ENCODE measurements at regions not wholly inside any gene's neighbourhood (a gene's known extent, or its start where the extent isn't known, plus 50 kb on each side); places are given as distances from the start of the nearest gene placed in this dataset.

DNA sequence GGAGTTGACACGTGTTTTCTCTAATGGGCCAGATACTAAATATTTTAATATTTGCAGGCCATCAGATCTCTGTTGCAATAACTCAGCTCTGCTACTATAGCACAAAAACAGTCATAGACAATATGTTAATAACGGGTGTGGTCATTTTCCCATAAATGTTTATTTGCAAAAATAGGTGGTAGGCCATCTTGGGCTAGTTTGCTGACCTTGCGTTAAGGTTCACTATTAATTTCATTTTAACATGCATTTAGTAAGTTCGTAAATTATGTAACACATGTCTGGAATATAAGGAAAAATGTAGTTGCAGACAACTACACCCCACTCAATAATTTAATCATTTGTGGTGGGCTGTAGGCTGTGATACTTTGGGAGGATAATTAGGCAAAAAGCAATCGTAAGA, 577.8 kb downstream of the PKHD1 start:
- Mint-ChIP-seq H3K27ac (no peak overlapping the region), H3K4me1 (no peaks in the 10 kb centered on the region)

DNA sequence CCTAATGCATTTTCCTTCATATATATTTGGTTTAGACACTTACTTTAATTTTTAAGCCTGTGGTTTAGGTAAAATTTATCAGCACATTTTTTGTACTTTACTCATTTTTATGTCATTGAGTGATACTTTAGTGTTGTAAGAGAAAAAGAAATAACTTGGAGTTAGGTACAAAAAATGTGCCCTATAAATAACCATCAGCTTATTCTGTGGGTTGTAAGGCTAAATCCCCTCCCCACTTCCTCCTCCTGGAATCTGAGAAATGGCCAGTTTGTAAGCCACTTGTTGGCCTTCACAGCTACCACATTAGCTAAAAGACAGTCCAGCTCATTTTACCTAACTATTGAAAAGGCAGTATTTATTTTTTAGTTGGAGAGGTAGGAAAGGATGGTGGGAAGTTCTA, 576.3 kb downstream of the PKHD1 start:
- Mint-ChIP-seq H3K4me1 (no peaks in the 10 kb centered on the region), H3K4me3 (no peak overlapping the region), H3K9me3 (no peaks in the 10 kb centered on the region), H3K27me3 (no peaks in the 10 kb centered on the region), H3K36me3 (ENCODE audit: low read depth) (no peaks in the 10 kb centered on the region), H3K27ac (no peak overlapping the region)
- DNase-seq, result no peak
- ChIA-PET CTCF (no interaction called here), POLR2A (no interaction called here)

More for the DNA sequence above, 577.8 kb downstream of the PKHD1 start:
- Mint-ChIP-seq H3K27me3 (no peaks in the 10 kb centered on the region), H3K36me3 (ENCODE audit: low read depth) (no peaks in the 10 kb centered on the region), H3K9me3 (no peaks in the 10 kb centered on the region), H3K4me3 (no peak overlapping the region)
- no peak for DNase-seq
- ChIA-PET CTCF (no interaction called here), POLR2A (no interaction called here)

DNA sequence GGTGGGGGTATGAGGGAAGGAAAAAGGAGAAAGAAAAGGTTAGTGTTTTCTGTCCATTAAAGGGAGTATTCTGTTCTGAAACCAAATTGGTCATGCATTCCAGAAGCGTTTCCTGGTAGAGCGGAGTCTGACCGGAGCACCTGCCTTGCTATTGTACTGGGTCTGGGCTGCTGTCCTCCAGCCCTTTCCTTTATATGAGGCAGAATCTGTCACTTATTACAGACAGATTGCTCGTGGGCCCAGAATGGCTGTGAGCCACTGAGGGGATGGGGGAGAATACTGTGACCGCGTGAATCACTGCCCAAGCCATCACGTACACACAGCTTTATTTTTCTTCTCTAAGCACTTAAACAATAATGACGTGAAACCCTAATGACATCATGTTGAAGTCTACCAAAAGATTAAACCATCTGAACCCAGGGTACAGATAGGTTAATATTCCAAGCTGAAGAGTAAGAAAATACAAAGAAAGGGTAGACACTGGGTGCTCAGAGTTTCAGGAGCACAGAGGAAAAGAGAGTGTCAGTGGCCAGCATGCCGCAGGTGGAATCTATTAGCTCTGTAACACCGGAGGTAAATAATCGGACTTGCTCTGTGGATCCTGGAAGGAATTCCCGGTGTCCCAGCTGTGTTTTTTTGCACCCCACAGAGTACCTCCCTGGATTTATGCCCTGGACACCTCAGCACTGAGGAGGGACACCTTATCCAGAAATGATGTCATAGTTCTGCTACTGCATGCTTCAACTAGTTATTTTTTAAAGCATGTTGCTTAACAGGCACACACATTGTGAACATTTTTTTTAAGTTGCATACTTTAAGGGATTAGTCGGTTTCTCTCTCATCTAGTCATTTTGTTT, 573.3 kb downstream of the PKHD1 start:
- H3K4me3 Mint-ChIP-seq, result no peak overlapping the region
- H3K36me3 Mint-ChIP-seq (ENCODE audit: low read depth), result no peaks in the 10 kb centered on the region
- ChIA-PET CTCF (interaction anchor here (0.6 kb wide), 1 partner anchor 40 kb away, joined by 3 read pairs; no protein-coding TSS in a partner anchor), POLR2A (no interaction called here)
- H3K27me3 Mint-ChIP-seq, result no peaks in the 10 kb centered on the region
- no peak for DNase-seq
- H3K4me1 Mint-ChIP-seq, result no peaks in the 10 kb centered on the region
- no peak overlapping the region for H3K27ac Mint-ChIP-seq
- no peaks in the 10 kb centered on the region for H3K9me3 Mint-ChIP-seq

DNA sequence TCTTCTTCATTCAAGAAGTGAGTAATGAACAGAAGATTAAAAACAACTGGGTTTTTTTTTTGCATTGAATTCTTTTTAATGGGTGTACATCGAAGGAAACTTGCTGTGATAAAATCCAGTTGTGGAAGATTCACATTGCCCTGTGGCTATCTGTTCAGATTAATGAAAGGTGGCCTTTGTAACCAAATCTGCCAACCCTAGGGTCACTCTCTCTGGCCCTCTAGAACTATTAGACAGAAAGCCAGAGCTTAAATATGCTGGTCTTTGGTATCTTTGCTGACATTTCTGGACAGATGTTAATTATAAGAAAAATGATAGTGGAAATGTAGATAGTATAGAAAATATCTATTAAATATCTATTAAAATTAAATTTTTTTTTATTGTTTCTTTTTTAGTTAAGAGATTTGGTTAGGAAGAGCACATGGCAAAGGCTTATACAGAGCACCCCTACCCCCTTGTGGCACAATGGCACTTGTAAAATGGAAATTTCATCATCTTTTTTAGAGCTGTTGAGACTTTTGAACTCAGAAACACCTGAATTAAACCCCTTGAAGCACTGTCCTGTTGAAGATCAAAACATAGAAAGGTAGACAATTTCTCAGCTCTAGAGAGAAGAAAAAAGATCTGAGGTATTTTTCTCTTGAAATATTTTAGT, 572.5 kb downstream of the PKHD1 start:
- no peak overlapping the region for H3K4me3 Mint-ChIP-seq
- no peaks in the 10 kb centered on the region for H3K36me3 Mint-ChIP-seq (ENCODE audit: low read depth)
- ChIA-PET POLR2A (no interaction called here), CTCF (interaction anchor here (0.6 kb wide), 1 partner anchor 40 kb away, joined by 3 read pairs; no protein-coding TSS in a partner anchor)
- no peaks in the 10 kb centered on the region for H3K4me1 Mint-ChIP-seq
- no peaks in the 10 kb centered on the region for H3K9me3 Mint-ChIP-seq
- no peak overlapping the region for H3K27ac Mint-ChIP-seq
- H3K27me3 Mint-ChIP-seq, result no peaks in the 10 kb centered on the region
- DNase-seq, result no peak

DNA sequence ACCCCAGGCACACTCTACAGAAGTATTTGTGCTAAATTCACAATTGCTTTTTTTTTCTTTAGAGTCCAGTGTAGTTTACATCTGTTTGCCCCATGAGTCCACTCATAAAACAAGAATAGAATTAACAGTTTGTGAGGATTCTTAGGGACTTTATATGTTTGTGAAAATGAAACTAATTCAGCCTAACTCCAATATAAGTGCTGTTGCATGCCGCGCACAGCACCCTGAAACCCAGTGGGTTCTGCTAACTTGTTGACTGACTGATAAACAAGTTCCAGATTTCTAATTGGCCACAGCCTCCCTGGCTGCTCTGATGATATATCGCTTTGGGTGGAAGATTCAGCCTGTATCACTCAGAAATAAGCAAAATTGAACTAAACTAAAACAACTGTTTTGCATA, 561.4 kb downstream of the PKHD1 start:
- Mint-ChIP-seq H3K36me3 (ENCODE audit: low read depth) (no peaks in the 10 kb centered on the region), H3K9me3 (no peaks in the 10 kb centered on the region), H3K27ac (no peak overlapping the region), H3K27me3 (no peaks in the 10 kb centered on the region), H3K4me3 (no peak overlapping the region), H3K4me1 (no peaks in the 10 kb centered on the region)
- no peak for DNase-seq
- ChIA-PET CTCF (no interaction called here), POLR2A (no interaction called here)

DNA sequence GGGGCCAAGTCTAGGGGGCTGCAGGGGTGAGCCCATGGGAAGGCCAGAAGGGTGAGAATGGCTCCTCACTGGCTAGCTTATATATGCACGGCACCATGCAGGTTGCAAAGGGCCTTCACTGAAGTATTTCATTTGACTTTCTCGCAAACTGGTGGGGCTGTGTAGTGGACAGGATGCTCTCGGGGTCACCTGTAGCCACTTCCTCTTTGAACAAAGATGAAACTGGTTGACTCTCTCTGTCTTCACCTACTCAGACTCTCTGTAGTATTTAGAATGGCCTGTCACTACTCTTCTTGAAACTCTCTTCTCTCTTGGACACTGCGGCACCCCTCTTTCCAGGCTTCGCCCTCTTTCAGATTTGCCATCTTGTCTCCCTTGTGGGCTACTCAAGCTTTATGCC, 560.5 kb downstream of the PKHD1 start:
- no peaks in the 10 kb centered on the region for H3K9me3 Mint-ChIP-seq
- H3K36me3 Mint-ChIP-seq (ENCODE audit: low read depth), result no peaks in the 10 kb centered on the region
- H3K4me1 Mint-ChIP-seq, result no peaks in the 10 kb centered on the region
- ChIA-PET POLR2A (no interaction called here), CTCF (no interaction called here)
- no peak for DNase-seq
- H3K27ac Mint-ChIP-seq, result no peak overlapping the region
- H3K27me3 Mint-ChIP-seq, result no peaks in the 10 kb centered on the region
- H3K4me3 Mint-ChIP-seq, result no peak overlapping the region

DNA sequence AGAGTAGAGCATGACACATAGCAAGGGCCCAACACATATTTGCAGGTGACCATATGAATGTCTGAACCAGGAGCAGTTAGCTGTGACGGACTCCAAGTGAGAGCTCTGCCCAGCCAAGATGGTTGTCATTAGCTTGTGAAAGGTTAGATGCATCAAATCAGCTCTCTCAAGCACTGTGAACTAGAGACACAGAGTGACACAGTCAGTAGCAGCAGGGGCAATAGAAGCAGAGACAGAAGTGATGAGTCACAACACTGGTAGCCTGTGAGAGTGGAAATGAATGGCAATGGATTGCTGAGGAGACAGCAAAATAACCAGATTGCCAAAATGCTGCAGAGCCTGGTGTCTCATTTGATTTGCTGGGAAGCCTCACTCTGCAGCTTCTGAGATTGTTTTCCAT, 558.9 kb downstream of the PKHD1 start:
- Mint-ChIP-seq H3K9me3 (no peaks in the 10 kb centered on the region), H3K36me3 (ENCODE audit: low read depth) (no peaks in the 10 kb centered on the region), H3K27me3 (no peaks in the 10 kb centered on the region), H3K4me3 (no peak overlapping the region), H3K27ac (no peak overlapping the region), H3K4me1 (no peaks in the 10 kb centered on the region)
- CTCF ChIA-PET, result no interaction called here
- POLR2A ChIA-PET, result no interaction called here
- no peak for DNase-seq

DNA sequence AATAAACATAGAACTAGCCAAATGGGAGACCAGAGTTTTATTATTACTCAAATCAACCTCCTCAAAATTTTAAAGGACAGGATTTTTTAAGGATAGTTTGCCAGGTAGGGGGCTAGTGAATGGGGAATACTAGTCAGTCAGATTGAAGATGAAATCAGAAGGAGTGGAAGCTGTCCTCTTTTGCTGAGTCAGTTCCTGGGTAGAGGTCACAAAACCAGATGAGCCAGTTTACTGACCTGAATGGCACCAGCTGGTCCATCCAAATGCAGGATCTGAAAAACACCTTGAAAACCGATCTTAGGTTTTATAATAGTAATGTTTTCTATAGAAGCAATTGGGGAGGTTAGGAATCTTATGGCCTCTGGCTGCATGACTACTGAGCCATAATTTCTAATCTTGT, 558.2 kb downstream of the PKHD1 start:
- CTCF ChIA-PET, result no interaction called here
- Mint-ChIP-seq H3K36me3 (ENCODE audit: low read depth) (no peaks in the 10 kb centered on the region), H3K4me1 (no peaks in the 10 kb centered on the region), H3K4me3 (no peak overlapping the region), H3K27me3 (no peaks in the 10 kb centered on the region), H3K9me3 (no peaks in the 10 kb centered on the region), H3K27ac (no peak overlapping the region)
- POLR2A ChIA-PET, result no interaction called here
- DNase-seq, result no peak

DNA sequence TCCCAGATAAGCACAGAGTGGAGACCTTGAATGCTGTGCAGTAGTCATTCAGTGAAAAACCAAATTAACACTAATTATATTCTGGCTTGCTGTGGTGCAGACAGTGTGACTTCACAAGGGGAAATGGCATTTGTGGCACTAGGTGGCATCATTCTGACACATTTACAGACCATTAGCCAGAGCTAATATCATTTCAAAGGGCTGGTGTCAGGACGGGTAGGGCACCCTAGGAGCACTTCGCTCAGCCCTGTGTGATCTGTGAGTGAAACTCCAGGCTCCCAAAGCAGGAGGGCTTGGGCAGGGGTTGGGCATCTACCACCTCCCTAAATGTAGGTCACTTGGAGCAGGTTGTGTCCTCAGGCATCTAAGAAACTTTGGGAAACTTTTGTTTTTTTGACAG, 555.8 kb downstream of the PKHD1 start:
- CTCF ChIA-PET, result no interaction called here
- Mint-ChIP-seq H3K36me3 (ENCODE audit: low read depth) (no peaks in the 10 kb centered on the region), H3K27me3 (no peaks in the 10 kb centered on the region), H3K27ac (no peak overlapping the region), H3K4me1 (no peaks in the 10 kb centered on the region), H3K9me3 (no peaks in the 10 kb centered on the region), H3K4me3 (no peak overlapping the region)
- POLR2A ChIA-PET, result no interaction called here
- DNase-seq, result no peak

DNA sequence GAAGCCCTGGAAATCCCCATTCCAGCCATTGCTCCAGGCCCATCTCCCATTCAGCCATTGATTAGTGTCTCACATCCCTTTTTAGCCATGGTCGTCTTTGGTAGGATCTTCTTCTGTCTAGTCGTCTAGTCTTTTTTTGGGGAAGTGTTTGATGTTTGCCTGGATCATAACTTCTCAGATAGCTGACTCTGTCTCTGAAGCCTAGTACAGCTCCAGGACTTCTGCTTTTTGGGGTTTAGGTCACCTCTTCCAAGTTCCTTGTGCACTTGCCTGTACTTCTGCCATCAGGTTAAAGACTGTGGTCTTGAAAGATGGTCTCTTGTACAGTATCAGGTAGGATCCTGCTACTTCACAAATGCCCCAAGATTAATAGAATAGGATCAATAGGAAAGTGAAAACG, 553.5 kb downstream of the PKHD1 start:
- DNase-seq, result no peak
- ChIA-PET POLR2A (no interaction called here), CTCF (no interaction called here)
- Mint-ChIP-seq H3K4me3 (no peak overlapping the region), H3K4me1 (no peaks in the 10 kb centered on the region), H3K9me3 (no peaks in the 10 kb centered on the region), H3K36me3 (ENCODE audit: low read depth) (no peaks in the 10 kb centered on the region), H3K27me3 (no peaks in the 10 kb centered on the region), H3K27ac (no peak overlapping the region)

DNA sequence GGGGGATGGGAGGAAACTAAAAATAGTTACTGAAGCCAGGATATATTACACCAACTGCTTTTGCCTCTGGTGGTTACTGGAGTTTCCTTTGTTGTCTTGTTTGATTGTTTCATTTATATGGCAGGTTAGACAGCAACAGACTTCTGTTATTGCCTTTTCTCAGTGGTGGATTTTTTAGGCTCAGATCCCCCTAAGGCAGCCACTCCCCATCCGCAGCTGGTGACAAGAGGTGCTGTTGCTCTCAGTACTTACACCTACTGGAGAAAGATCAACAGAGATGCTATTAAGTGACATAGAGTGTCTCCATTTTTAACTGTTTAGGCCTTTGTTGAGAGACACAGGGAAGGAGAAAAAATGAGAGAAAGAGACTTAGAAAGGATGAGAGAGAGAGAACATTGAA, 552.1 kb downstream of the PKHD1 start:
- ChIA-PET POLR2A (no interaction called here), CTCF (no interaction called here)
- H3K27ac Mint-ChIP-seq, result no peak overlapping the region
- no peak for DNase-seq
- H3K4me3 Mint-ChIP-seq, result no peak overlapping the region
- no peaks in the 10 kb centered on the region for H3K9me3 Mint-ChIP-seq
- H3K27me3 Mint-ChIP-seq, result no peaks in the 10 kb centered on the region
- no peaks in the 10 kb centered on the region for H3K4me1 Mint-ChIP-seq
- H3K36me3 Mint-ChIP-seq (ENCODE audit: low read depth), result no peaks in the 10 kb centered on the region

DNA sequence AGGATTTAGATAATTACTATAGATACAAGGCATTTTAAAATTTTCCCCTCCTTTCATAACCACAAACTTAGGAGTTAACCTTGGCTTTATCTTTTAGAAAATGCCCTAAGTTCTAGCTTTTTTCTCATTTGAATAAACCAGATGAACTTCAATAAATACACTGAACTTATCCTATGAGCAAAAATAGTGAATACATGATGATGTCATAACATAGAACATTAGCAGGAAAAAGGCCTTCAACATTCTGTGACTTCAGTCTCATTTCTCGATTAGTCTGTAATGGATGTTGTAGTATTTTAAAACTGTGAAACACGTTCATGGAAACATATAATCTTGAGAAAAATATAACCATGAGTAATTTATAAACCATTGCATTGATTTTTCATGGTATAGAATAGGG, 550.7 kb downstream of the PKHD1 start:
- H3K27ac Mint-ChIP-seq, result no peak overlapping the region
- no peak overlapping the region for H3K4me3 Mint-ChIP-seq
- H3K27me3 Mint-ChIP-seq, result no peaks in the 10 kb centered on the region
- ChIA-PET CTCF (no interaction called here), POLR2A (no interaction called here)
- H3K4me1 Mint-ChIP-seq, result no peaks in the 10 kb centered on the region
- DNase-seq, result no peak
- no peaks in the 10 kb centered on the region for H3K36me3 Mint-ChIP-seq (ENCODE audit: low read depth)
- no peaks in the 10 kb centered on the region for H3K9me3 Mint-ChIP-seq

DNA sequence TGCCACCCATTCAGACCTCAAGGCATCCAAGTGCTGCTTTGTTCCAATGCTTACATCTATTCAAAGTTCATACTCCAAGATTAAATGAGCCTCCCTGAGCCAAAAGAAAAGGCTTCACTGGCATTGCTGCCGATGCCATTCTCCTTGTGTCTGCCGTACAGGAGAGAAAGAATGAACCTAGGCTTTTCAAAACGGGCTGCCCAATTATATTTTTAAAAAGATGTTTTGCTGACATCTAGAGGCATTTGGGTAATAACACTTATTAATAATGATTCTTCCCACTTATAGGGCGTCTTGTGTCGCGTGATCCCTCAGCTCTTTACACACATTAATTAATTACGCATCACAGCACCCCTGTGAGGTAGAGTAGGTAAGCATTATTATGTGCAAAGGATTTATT, 545.6 kb downstream of the PKHD1 start:
- no peaks in the 10 kb centered on the region for H3K4me1 Mint-ChIP-seq
- no peaks in the 10 kb centered on the region for H3K9me3 Mint-ChIP-seq
- no peak overlapping the region for H3K27ac Mint-ChIP-seq
- no peak overlapping the region for H3K4me3 Mint-ChIP-seq
- H3K27me3 Mint-ChIP-seq, result no peaks in the 10 kb centered on the region
- H3K36me3 Mint-ChIP-seq (ENCODE audit: low read depth), result no peaks in the 10 kb centered on the region
- ChIA-PET POLR2A (no interaction called here), CTCF (no interaction called here)
- DNase-seq, result no peak

DNA sequence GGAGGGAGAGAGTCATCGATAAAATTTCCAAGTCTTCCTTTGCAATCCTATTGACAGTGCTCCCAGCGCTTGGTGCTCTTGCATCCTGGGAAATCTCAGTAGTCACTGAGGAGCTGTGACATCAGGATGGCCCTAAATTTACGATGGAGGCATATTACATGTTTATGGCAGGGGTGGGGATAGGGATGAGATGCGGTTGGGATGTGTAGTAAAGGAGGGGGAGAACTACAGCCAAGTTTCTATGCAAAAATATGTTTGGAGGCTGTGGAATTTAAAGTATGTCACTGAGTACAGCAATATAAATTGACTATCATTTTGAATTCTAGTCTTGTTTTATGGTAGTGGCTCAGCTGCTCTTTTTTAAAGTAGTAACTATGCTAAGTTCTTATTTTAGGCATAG, 544.9 kb downstream of the PKHD1 start:
- Mint-ChIP-seq H3K9me3 (no peaks in the 10 kb centered on the region), H3K27me3 (no peaks in the 10 kb centered on the region), H3K4me3 (no peak overlapping the region), H3K4me1 (no peaks in the 10 kb centered on the region), H3K27ac (no peak overlapping the region), H3K36me3 (ENCODE audit: low read depth) (no peaks in the 10 kb centered on the region)
- ChIA-PET CTCF (no interaction called here), POLR2A (no interaction called here)
- DNase-seq, result no peak

All from activated CD4-positive, alpha-beta T cell treated with anti-CD3 and anti-CD28 coated beads, Interleukin-2, amount 10 ng/mL, durations not matched to agents 7 days and 5 days (primary cell).